Gastroesophageal sphincter (tissue), 3 donors: ENCODE measurements at regions not wholly inside any gene's neighbourhood (a gene's known extent, or its start where the extent isn't known, plus 50 kb on each side); places are given as distances from the start of the nearest gene placed in this dataset.

Experiments
- CTCF ChIP-seq, 4 experiments: fragments of 200-600 bp in 2 of 4; fragments of 450-650 bp in 2 of 4; sonication (generic) in 1 of 4; IDR thresholded peaks; one replicate each; pipeline ENCODE4 v1.5.1; 2017 to 2019; ENCODE audit warnings: antibody characterized with exemption in 4 of 4, mild to moderate bottlenecking in 2 of 4, moderate library complexity in 2 of 4
- EP300 ChIP-seq: sonication (generic); formaldehyde crosslinking; IDR thresholded peaks from one replicate; pipeline ENCODE4 v1.6.1; 2017; ENCODE audit warnings: antibody characterized with exemption, mild to moderate bottlenecking
- POLR2A ChIP-seq, 2 donors: fragments of 450-650 bp; IDR thresholded peaks; one replicate each; pipeline ENCODE4 v1.6.1; 2017; ENCODE audit warnings: antibody characterized with exemption in 2 of 2, mild to moderate bottlenecking in 2 of 2, moderate library complexity in 1 of 2
- POLR2AphosphoS5 ChIP-seq: sonication (generic); formaldehyde crosslinking; IDR thresholded peaks from one replicate; pipeline ENCODE4 v1.6.1; 2017; ENCODE audit warnings: antibody characterized with exemption

GRCh38 chr4:108350332-108350731 is 181.6 kb upstream of the LEF1 start:
- TF ChIP-seq CTCF (IDR thresholded peaks at IDR 0.05), result no peak
- TF ChIP-seq POLR2A (IDR thresholded peaks at IDR 0.05), result no peak
- no peak for TF ChIP-seq EP300
- no peak for TF ChIP-seq POLR2AphosphoS5
